COR-L47 (cell line): ENCODE measurements at regions not wholly inside any gene's neighbourhood (a gene's known extent, or its start where the extent isn't known, plus 50 kb on each side); places are given as distances from the start of the nearest gene placed in this dataset.

ENCODE experiments used
- DNase-seq: peaks from one replicate; lab custom pipeline; 2025; lab: John Stamatoyannopoulos, UW

GRCh38 chr2:51224790-51225189 is 192.9 kb upstream of the NRXN1 start:
- DNase-seq: no peak

- no peak for DNase-seq
Measured at GRCh38 chr2:51222106-51222505, 190.2 kb upstream of the NRXN1 start.

GRCh38 chr2:51220606-51221005 is 188.7 kb upstream of the NRXN1 start:
- DNase-seq: no peak

GRCh38 chr2:51220080-51220479 is 188.1 kb upstream of the NRXN1 start:
- no peak for DNase-seq

GRCh38 chr2:51219468-51219867 is 187.5 kb upstream of the NRXN1 start:
- no peak for DNase-seq

- DNase-seq: no peak
Measured at GRCh38 chr2:51218047-51218446, 186.1 kb upstream of the NRXN1 start.

GRCh38 chr2:51213826-51214225 is 181.9 kb upstream of the NRXN1 start:
- DNase-seq: no peak

- DNase-seq: no peak
Measured at GRCh38 chr2:51212374-51212773, 180.4 kb upstream of the NRXN1 start.

- DNase-seq: no peak
Measured at GRCh38 chr2:51208521-51208920, 176.6 kb upstream of the NRXN1 start.

GRCh38 chr2:51201295-51201694 is 169.4 kb upstream of the NRXN1 start:
- DNase-seq: no peak

- no peak for DNase-seq
Measured at GRCh38 chr2:51194656-51195055, 162.7 kb upstream of the NRXN1 start.

GRCh38 chr2:51170273-51170672 is 138.3 kb upstream of the NRXN1 start:
- no peak for DNase-seq

GRCh38 chr2:51165534-51166260 is 133.8 kb upstream of the NRXN1 start:
- peak; percentile 49 for DNase-seq

GRCh38 chr2:51158251-51158650 is 126.3 kb upstream of the NRXN1 start:
- DNase-seq: peak; percentile 88

GRCh38 chr2:51153236-51153635 is 121.3 kb upstream of the NRXN1 start:
- no peak for DNase-seq

- no peak for DNase-seq
Measured at GRCh38 chr2:51151490-51152140, 119.7 kb upstream of the NRXN1 start.

- no peak for DNase-seq
Measured at GRCh38 chr2:51149725-51150124, 117.8 kb upstream of the NRXN1 start.

- no peak for DNase-seq
Measured at GRCh38 chr2:51145761-51146160, 113.8 kb upstream of the NRXN1 start.

- no peak for DNase-seq
Measured at GRCh38 chr2:51120754-51121280, 88.9 kb upstream of the NRXN1 start.

- no peak for DNase-seq
Measured at GRCh38 chr2:51111532-51111931, 79.6 kb upstream of the NRXN1 start.

- no peak for DNase-seq
Measured at GRCh38 chr2:51108794-51109193, 76.9 kb upstream of the NRXN1 start.

- DNase-seq: no peak
Measured at GRCh38 chr2:51107841-51108240, 75.9 kb upstream of the NRXN1 start.

- DNase-seq: no peak
Measured at GRCh38 chr2:51105811-51106210, 73.9 kb upstream of the NRXN1 start.

- no peak for DNase-seq
Measured at GRCh38 chr2:51103205-51103604, 71.3 kb upstream of the NRXN1 start.
